SH-SY5Y (cell line): ENCODE measurements at regions not wholly inside any gene's neighbourhood (a gene's known extent, or its start where the extent isn't known, plus 50 kb on each side); places are given as distances from the start of the nearest gene placed in this dataset.

ENCODE experiments used
- GATA2 ChIP-seq: IDR thresholded peaks from 2 replicates; pipeline ENCODE4 v1.6.1; 2011; ENCODE audit warnings: mild to moderate bottlenecking, low read depth, low read length
- GATA3 ChIP-seq: IDR thresholded peaks from 2 replicates; pipeline ENCODE4 v1.6.1; 2011; ENCODE audit warnings: low read depth, mild to moderate bottlenecking, low read length, moderate library complexity

GRCh38 chr9:32200896-32201295 is 183.5 kb upstream of the ACO1 start:
- TF ChIP-seq GATA2 (no peak), GATA3 (no peak)
